GM03348 (cell line): ENCODE measurements at regions not wholly inside any gene's neighbourhood (a gene's known extent, or its start where the extent isn't known, plus 50 kb on each side); places are given as distances from the start of the nearest gene placed in this dataset.
"Not testable (repeated sequence)": the region's sequence is repeated elsewhere in the genome, so short reads cannot be mapped to it uniquely, and the experiment has no call there.

ENCODE experiments used
- DNase-seq: peaks from one replicate; pipeline ENCODE4 v3.0.0; 2012; ENCODE audit warnings: low spot score

DNA sequence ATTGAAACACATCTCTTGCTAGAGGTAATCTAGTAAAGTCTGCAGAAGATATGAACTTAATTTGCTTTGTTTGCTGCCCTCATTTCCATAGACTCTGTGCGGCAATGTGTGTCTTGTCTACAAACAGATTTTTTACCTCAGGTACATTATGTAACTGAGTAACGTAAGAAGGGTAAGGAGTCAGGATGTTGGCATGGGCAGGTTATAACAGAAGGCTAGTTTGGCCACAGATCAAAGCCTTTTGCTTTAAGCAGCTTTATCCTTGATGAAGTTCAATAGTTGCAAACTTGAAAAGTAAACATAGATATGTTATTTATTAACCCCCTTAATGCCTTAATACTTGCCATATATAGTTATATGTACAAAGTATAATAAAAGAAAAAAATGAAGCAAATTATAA is 391.6 kb upstream of the FKBP1C start:
- DNase-seq = no peak

- no peak for DNase-seq
Measured at GRCh38 chr6:62808565-62809293, 402.5 kb upstream of the FKBP1C start.

DNA sequence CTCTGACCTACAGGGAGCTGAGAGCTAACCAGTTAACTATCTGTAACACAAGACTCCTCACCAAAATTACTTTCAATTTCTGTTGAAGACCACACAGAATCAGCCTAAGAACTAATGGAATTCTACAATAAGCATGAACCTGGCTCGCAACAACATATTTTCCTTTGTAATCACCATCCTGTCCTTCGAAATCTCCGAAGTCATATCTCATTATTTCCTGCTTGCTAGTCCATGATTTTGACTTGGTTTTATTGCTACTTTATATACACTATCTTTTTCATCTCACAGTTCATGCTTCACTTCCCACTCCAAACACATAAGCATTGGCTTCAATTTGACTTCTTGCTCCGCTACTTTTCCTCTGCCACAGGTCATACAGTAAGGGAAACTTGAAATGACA is 405.8 kb upstream of the FKBP1C start:
- DNase-seq = no peak

DNA sequence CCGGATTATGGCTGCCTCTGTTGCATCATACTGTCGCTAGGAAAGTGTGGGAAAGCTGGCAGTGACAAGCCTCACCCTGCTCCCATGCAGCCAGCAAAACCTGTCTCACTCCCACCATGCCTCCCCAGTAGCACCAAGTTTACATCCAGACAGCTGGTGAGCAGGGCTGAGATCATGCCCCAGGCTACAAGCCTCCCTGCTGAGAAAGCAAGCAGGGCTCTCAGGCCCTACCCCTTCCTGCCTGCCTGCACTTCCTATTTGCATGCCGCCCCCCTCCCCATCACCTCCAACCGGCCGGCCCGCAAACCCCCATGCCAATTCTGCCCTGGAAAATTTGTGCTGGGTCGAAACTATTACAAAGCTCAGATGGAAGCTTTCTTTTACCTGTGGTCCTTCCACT is 408.2 kb upstream of the FKBP1C start:
- no peak for DNase-seq

DNA sequence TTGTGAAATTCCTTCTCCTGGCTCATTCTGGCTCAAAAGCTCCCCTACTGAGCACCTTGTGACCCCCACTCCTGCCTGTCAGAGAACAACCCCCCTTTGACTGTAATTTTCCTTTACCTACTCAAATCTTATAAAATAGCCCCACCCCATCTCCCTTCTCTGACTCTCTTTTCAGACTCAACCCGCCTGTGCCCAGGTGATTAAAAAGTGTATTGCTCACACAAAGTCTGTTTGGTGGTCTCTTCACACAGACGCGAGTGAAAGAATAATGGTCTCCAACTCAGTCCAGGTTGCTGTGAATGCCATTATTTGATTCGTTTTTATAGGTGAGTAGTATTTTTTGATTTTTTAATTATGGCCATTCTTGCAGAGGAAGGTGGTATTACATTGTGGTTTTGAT is 414.1 kb upstream of the FKBP1C start:
- no peak for DNase-seq

GRCh38 chr6:62775427-62776022 is 435.7 kb upstream of the FKBP1C start:
- peak; percentile 5 for DNase-seq

- not testable (repeated sequence) for DNase-seq
Measured at GRCh38 chr6:62766174-62766573, 445.1 kb upstream of the FKBP1C start.

DNA sequence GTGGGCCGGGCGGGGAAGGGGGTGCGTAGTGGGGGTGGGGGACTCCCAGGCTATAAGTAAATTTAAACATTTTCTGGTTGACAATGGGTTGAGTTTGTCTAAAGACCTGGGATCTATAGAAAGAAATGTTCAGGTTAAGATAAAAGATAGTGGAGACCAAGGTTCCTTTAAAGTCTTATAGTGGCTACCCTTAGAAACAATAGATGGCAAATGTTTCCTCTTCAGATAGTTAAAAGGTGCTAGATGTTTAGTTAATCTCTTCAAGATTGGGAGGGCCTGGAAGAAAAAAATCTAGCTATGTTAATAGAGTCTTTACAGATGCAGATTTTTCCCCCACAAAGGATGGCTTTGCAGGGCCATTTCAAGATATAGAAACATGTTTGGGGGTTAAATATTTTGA is 446.4 kb upstream of the FKBP1C start:
- DNase-seq = no peak

DNA sequence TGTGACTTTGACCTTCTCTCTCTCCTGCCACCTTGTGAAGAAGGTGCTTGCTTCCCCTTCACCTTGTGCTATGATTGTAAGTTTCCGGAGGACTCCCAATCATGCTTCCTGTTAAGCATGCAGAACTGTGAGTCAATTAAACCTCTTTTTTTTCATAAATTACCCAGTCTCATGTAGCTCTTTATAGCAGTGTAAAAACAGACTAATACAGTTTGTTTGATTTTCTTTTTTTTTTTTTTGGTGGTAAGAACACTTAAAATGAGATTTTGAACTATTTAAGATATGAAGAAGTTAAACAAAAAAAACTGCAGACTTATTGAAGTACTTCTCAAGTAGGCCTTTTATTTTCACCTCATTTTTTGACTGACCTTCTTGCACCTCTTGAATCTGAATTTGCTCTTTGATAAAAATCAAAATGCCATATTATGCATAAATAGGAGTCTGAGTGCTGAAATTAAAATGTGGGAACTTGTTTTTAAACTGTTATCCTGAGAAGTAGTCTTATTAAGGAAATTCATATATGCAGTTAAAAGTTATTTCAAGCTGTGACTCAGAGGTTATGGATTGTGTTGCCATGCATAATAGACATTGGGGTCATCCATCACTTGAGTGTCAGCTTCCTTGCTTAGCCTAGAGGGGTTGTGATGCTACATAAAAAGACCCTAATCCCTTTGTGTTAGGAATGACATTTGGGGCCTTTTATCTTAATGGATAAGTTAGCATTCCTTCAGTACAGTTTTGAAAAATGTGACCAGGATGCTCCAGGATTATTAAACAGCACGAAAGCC is 447.9 kb upstream of the FKBP1C start:
- DNase-seq = no peak

GRCh38 chr6:62746968-62747367 is 460.9 kb upstream of the KHDRBS2 start:
- DNase-seq = no peak

- no peak for DNase-seq
Measured at GRCh38 chr6:62746161-62746560, 460.1 kb upstream of the KHDRBS2 start.

GRCh38 chr6:62740596-62740995 is 454.6 kb upstream of the KHDRBS2 start:
- no peak for DNase-seq

- no peak for DNase-seq
Measured at GRCh38 chr6:62740171-62740570, 454.1 kb upstream of the KHDRBS2 start.

DNA sequence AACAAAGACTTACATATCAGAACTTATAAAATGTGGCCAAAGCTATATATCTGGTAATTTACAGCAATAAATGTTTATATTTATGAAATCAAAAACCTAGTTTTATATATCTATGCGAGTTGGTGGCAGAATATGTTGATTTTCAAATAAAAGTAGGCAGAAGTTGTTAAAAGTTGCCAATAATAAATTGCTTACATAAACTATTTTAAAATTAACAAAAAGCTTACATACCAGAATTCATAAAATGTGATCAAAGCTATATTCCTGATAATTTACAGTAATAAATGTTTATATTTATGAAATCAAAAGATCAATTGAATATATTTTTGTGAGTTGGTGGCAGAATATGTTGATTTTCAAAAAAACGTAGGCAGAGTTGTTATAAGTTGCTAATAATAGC is 451.8 kb upstream of the KHDRBS2 start:
- no peak for DNase-seq

- DNase-seq = no peak
Measured at GRCh38 chr6:62721408-62721807, 435.4 kb upstream of the KHDRBS2 start.

DNA sequence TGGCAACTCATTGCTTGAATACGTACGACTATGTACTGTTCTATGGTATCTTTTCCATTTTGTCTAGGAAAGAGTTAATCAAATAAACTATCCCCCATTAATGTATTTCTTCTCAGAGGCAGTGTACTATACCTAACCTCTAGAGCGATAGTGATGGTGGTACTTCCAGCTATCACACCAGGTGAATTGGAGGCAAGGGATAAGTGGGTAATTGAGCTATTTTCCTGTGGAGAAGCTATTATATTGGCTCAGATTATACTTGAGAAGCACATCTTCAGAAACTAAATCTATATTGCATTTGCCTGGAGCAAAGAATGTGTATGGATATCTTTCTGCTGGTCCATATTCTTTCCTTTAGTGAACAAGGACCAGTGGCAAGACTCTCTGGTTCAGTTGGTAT is 430.7 kb upstream of the KHDRBS2 start:
- no peak for DNase-seq

- DNase-seq = no peak
Measured at GRCh38 chr6:62714112-62714511, 428.1 kb upstream of the KHDRBS2 start.

DNA sequence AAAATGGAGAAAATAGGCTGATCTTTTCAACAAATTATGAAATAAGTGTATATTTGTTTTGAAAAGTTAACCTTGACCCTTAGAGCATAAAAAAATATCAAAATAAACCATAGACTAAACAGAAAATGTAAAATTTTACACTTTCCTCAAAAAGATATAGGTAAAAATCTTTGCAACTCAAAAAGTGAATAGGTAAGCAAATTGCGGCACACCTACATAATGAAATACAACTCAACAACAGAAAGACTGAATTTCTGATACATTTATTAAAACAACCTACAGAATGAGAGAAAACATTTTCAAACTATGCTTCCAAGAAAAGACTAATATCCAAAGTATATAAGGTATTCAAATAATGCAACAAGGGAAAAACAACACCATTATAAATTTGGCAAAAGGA is 425.7 kb upstream of the KHDRBS2 start:
- DNase-seq = no peak

- no peak for DNase-seq
Measured at GRCh38 chr6:62707914-62708313, 421.9 kb upstream of the KHDRBS2 start.

DNA sequence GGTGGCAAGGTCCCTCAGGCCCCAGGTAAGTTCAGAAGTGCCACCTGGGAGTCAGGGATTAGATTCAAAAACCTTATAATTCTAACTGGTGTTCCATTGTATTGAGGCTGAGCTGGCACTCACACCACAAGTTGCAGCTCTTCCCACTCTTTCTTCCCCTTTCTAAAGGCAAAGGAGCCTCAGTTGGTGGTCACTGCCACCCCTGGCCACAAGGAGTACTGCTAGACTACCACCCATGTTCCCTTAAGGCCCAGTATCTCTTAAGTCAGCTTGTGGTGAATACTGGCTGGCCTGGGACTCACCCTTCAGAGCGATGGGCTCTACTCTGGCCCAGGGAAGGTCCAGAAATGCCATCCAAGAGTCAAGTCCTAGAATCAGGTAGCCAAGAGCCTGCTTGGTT is 421.1 kb upstream of the KHDRBS2 start:
- DNase-seq = no peak

GRCh38 chr6:62683063-62683462 is 397.0 kb upstream of the KHDRBS2 start:
- no peak for DNase-seq

DNA sequence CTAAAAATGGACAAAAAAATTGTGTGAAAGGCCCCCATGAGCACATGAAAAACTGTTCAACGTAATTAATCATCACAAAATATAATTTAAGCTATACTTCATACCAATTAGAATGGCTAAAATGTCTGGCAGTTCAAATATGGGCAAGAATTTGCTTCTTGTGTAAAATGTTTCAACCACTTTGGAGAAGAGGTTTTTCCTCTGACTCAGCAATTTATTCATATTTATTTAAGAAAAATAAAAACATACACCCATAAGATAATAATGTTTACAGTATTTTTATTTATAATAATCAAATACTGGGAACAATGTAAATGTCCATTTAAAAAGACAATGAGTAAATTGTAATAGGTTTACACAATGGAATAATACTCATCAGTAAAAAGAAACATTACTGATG is 395.1 kb upstream of the KHDRBS2 start:
- no peak for DNase-seq

DNA sequence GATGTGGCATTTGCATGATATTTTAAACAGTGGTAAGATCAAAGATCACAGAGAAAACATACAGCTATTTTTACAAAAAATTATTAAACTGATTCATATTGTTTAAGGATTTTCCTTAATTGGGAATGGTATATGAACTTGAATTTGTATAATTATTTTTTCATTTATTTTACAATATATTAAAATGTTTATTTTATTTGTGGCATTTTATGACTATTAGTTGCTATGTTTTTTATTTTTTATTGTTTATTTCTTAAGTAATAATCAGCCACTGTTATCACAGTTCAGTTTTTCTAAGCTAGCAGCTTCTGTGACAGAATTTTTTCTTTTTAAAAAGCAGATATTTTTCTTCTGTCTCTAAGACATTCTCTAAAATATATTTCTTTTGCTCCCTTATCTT is 387.0 kb upstream of the KHDRBS2 start:
- DNase-seq = no peak
